ENCODE measurements at regions not wholly inside any gene's neighbourhood (a gene's known extent, or its start where the extent isn't known, plus 50 kb on each side); places are given as distances from the start of the nearest gene placed in this dataset.

DNA sequence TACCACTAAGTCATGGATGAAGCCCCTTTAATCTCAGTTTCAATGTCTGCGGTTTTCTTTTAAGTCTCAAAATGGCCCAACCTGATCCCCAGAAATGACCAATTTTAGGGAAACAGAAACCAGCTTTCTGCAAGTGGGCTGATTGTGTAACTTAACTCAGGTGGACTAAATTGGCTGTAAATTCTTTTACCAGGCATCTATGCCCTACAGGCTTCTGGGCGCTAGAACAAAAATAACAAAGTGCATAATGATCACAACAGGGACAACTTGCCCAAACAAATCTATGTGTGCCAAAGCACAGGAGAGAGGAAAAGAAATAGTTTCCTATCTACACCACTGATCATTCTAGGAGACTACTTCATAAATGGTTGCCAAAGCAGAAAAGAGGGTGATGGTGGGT, 112.3 kb upstream of the SETBP1 start:
- H4K20me1 ChIP-seq (ENCODE audit: insufficient read depth), result no peaks in the 10 kb centered on the region
- H3K4me3 ChIP-seq (replicated peaks in 1 of 2; ENCODE audit: low read depth in 1 of 2, low read length in 2 of 2), result no peak overlapping the region
- H3K79me2 ChIP-seq (ENCODE audit: insufficient read depth, low read length), result no peaks in the 10 kb centered on the region
- peaks cover 18 to 24% of the 10 kb centered on the region in 2 experiments; a peak in 2 of 4 replicates for H3K9me3 ChIP-seq (ENCODE audit: control insufficient read depth in 1 of 2, insufficient read depth in 1 of 2, low read depth in 1 of 2, low read length in 2 of 2)
- no peak overlapping the region for H2AFZ ChIP-seq (ENCODE audit: low read depth, low read length, poor library complexity, severe bottlenecking)
- DNase-seq (ENCODE audit: low read depth, low spot score) (no peak), ATAC-seq (no peak)
- H3K9ac ChIP-seq (ENCODE audit: low read length), result no peak overlapping the region
- no peak overlapping the region for H3K27ac ChIP-seq (ENCODE audit: low read depth, low read length)
- H3K9me2 ChIP-seq (ENCODE audit: insufficient read depth), result no peaks in the 10 kb centered on the region
- ChIA-PET POLR2A (no interaction called here), CTCF (no interaction called here), RAD21 (ENCODE audit: low non-redundant PET in 1 of 2, low total read pairs in 2 of 2, uncharacterized antibody in 2 of 2, unreplicated experiment in 2 of 2) (no interaction called here)
- intact Hi-C loops (cut with micrococcal nuclease), result no loop called here
- H3K36me3 ChIP-seq (ENCODE audit: control insufficient read depth in 1 of 2, insufficient read depth in 2 of 2, low read length in 2 of 2), result no peaks in the 10 kb centered on the region
- BruUV-seq (replicated peaks), result no TSS peak
- TF ChIP-seq, protein P1, sequence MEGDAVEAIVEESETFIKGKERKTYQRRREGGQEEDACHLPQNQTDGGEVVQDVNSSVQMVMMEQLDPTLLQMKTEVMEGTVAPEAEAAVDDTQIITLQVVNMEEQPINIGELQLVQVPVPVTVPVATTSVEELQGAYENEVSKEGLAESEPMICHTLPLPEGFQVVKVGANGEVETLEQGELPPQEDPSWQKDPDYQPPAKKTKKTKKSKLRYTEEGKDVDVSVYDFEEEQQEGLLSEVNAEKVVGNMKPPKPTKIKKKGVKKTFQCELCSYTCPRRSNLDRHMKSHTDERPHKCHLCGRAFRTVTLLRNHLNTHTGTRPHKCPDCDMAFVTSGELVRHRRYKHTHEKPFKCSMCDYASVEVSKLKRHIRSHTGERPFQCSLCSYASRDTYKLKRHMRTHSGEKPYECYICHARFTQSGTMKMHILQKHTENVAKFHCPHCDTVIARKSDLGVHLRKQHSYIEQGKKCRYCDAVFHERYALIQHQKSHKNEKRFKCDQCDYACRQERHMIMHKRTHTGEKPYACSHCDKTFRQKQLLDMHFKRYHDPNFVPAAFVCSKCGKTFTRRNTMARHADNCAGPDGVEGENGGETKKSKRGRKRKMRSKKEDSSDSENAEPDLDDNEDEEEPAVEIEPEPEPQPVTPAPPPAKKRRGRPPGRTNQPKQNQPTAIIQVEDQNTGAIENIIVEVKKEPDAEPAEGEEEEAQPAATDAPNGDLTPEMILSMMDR (IDR thresholded peaks at IDR 0.05 in 2 of 3, conservative IDR thresholded peaks at IDR 0.05 in 1 of 3; ENCODE audit: borderline replicate concordance in 1 of 3, insufficient read depth in 1 of 3, low read depth in 2 of 3, low read length in 2 of 3), result no peak
- TF ChIP-seq, protein P2, sequence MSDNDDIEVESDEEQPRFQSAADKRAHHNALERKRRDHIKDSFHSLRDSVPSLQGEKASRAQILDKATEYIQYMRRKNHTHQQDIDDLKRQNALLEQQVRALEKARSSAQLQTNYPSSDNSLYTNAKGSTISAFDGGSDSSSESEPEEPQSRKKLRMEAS (IDR thresholded peaks at IDR 0.05), result no peak
- TF ChIP-seq SRF (IDR thresholded peaks at IDR 0.05; ENCODE audit: low read depth), result no peak
- TF ChIP-seq, protein P3, sequence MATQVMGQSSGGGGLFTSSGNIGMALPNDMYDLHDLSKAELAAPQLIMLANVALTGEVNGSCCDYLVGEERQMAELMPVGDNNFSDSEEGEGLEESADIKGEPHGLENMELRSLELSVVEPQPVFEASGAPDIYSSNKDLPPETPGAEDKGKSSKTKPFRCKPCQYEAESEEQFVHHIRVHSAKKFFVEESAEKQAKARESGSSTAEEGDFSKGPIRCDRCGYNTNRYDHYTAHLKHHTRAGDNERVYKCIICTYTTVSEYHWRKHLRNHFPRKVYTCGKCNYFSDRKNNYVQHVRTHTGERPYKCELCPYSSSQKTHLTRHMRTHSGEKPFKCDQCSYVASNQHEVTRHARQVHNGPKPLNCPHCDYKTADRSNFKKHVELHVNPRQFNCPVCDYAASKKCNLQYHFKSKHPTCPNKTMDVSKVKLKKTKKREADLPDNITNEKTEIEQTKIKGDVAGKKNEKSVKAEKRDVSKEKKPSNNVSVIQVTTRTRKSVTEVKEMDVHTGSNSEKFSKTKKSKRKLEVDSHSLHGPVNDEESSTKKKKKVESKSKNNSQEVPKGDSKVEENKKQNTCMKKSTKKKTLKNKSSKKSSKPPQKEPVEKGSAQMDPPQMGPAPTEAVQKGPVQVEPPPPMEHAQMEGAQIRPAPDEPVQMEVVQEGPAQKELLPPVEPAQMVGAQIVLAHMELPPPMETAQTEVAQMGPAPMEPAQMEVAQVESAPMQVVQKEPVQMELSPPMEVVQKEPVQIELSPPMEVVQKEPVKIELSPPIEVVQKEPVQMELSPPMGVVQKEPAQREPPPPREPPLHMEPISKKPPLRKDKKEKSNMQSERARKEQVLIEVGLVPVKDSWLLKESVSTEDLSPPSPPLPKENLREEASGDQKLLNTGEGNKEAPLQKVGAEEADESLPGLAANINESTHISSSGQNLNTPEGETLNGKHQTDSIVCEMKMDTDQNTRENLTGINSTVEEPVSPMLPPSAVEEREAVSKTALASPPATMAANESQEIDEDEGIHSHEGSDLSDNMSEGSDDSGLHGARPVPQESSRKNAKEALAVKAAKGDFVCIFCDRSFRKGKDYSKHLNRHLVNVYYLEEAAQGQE (IDR thresholded peaks at IDR 0.05; ENCODE audit: low read depth), result no peak
- H3K4me2 ChIP-seq (ENCODE audit: low read length), result no peak overlapping the region
- H3K4me1 ChIP-seq (ENCODE audit: control insufficient read depth in 1 of 2, insufficient read depth in 2 of 2, low read length in 2 of 2), result no peaks in the 10 kb centered on the region
- H3K27me3 ChIP-seq (ENCODE audit: insufficient read depth, low read length), result no peaks in the 10 kb centered on the region

Measured in HCT116 (cell line).